PC-3 (cell line): ENCODE measurements at regions not wholly inside any gene's neighbourhood (a gene's known extent, or its start where the extent isn't known, plus 50 kb on each side); places are given as distances from the start of the nearest gene placed in this dataset.

Experiments used
- ATAC-seq: fragments of 200-7000 bp; cut with Tn5 transposase; 2 replicates; pipeline ENCODE4 v1.9.1; 2020; ENCODE audit warnings: mild to moderate bottlenecking, moderate library complexity
- BruUV-seq: library from RNA; stranded (reverse); fragments of 400-500 nt; replicated peaks from 2 replicates; lab custom pipeline; 2021; lab: Mats Ljungman, UMichigan
- CTCF ChIA-PET: fragments of 300-600 bp; sonication (Branson Sonifier 250); formaldehyde crosslinking; loops from one replicate; lab custom pipeline; 2022; ENCODE audit warnings: antibody characterized with exemption; lab: Charles Lee
- POLR2A ChIA-PET: fragments of 300-600 bp; sonication (Branson Sonifier 250); formaldehyde crosslinking; loops from one replicate; lab custom pipeline; 2022; ENCODE audit warnings: antibody characterized with exemption; ENCODE audit not compliant: unreplicated experiment; lab: Charles Lee
- DNase-seq: peaks from one replicate; pipeline ENCODE4 v3.0.0-alpha.2; 2015
- H2AFZ ChIP-seq: fragments of 300-600 bp; sonication (generic); 2 replicates; pipeline ENCODE4 v1.6.0; 2016; ENCODE audit warnings: antibody characterized with exemption, low read length
- H3F3A ChIP-seq: fragments of 300-600 bp; sonication (generic); one replicate; pipeline ENCODE4 v1.6.0; 2017; ENCODE audit warnings: antibody characterized with exemption, low read length, control low read depth, mild to moderate bottlenecking; ENCODE audit not compliant: unreplicated experiment
- H3K27ac ChIP-seq: fragments of 300-600 bp; sonication (generic); 2 replicates; pipeline ENCODE4 v1.5.1; 2016; ENCODE audit warnings: mild to moderate bottlenecking, low read length
- H3K27me3 ChIP-seq: fragments of 300-600 bp; sonication (generic); 2 replicates; pipeline ENCODE4 v1.6.1; 2016; ENCODE audit warnings: low read length, mixed read lengths
- H3K36me3 ChIP-seq: fragments of 300-600 bp; sonication (generic); 2 replicates; pipeline ENCODE4 v1.6.1; 2016; ENCODE audit warnings: low read depth, mixed run types, low read length, mixed read lengths
- H3K4me1 ChIP-seq: fragments of 300-600 bp; sonication (generic); 2 replicates; pipeline ENCODE4 v1.5.1; 2016; ENCODE audit warnings: low read length; ENCODE audit not compliant: insufficient read depth
- H3K4me2 ChIP-seq: fragments of 300-600 bp; sonication (generic); 2 replicates; pipeline ENCODE4 v1.6.0; 2016; ENCODE audit warnings: low read length
- H3K4me3 ChIP-seq: fragments of 300-600 bp; sonication (generic); 2 replicates; pipeline ENCODE4 v1.5.1; 2016; ENCODE audit warnings: mild to moderate bottlenecking, low read length, mixed read lengths
- H3K79me2 ChIP-seq: fragments of 300-600 bp; sonication (generic); 2 replicates; pipeline ENCODE4 v1.6.1; 2017; ENCODE audit warnings: low read length, mixed read lengths
- H3K9ac ChIP-seq: fragments of 300-600 bp; sonication (generic); 2 replicates; pipeline ENCODE4 v1.6.0; 2016; ENCODE audit warnings: mild to moderate bottlenecking, low read length
- H3K9me2 ChIP-seq: fragments of 300-600 bp; sonication (generic); replicated peaks from 2 replicates; pipeline ENCODE4 v1.6.1; 2016; ENCODE audit warnings: mixed run types, low read length, mixed read lengths
- H3K9me3 ChIP-seq: fragments of 300-600 bp; sonication (generic); 2 replicates; pipeline ENCODE4 v1.6.1; 2016; ENCODE audit warnings: low read length, mixed read lengths
- H4K20me1 ChIP-seq: fragments of 300-600 bp; sonication (generic); 2 replicates; pipeline ENCODE4 v1.6.1; 2016; ENCODE audit warnings: low read length, mixed read lengths
- EZH2 ChIP-seq: fragments of 300-600 bp; sonication (generic); IDR thresholded peaks from one replicate; pipeline ENCODE4 v1.6.1; 2017; ENCODE audit warnings: antibody characterized with exemption, mild to moderate bottlenecking, low read length; ENCODE audit not compliant: unreplicated experiment
- EZH2phosphoT487 ChIP-seq: fragments of 300-600 bp; sonication (generic); IDR thresholded peaks from 2 replicates; pipeline ENCODE4 v1.6.1; 2018; ENCODE audit warnings: mild to moderate bottlenecking, antibody characterized with exemption, low read length, borderline replicate concordance
- intact Hi-C: fragments of 100-400 bp; cut with micrococcal nuclease; formaldehyde crosslinking; loops from 2 replicates; pipeline ENCODE4 v1.9.0; 2023
- TF ChIP-seq, protein P1 (sequence below): fragments of 300-600 bp; sonication (generic); conservative IDR thresholded peaks from 2 replicates; pipeline ENCODE4 v1.5.1; 2017; ENCODE audit warnings: antibody characterized with exemption, low read depth, mild to moderate bottlenecking, low read length

DNA sequence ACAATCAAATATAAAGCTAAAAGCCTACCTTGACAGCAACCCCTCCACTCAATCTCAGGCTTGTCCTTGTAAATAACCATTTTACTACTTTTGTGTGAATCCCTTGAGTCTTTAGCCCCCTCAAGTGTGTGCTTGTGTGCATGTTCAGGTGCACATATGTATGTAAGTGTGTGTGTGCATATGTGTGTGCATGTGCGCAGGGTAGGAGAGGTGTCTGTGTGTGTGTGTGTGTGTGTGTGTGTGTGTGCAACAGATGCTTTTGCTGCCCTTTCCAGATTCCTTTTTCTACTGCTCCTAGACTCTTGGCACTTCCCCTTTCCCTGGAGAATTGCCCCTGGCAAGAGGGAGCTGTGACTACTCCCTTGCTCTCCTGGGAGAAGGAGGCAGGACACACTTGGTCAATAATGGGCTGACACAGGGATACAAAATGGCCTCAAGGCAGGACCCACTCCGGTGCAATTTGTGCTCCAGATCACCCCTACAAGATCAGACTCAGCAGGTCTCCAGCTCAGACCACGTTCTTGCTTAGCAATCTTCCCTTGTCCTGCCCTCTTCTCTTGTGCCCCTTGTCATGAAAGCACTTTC is 73.4 kb downstream of the IFNG start:
- no peaks in the 10 kb centered on the region for H3K4me1 ChIP-seq
- ChIA-PET POLR2A (interaction anchor here (0.6 kb wide), 1 partner anchor 20 kb away, joined by 7 read pairs; no protein-coding TSS in a partner anchor), CTCF (no interaction called here)
- H3K36me3 ChIP-seq = no peaks in the 10 kb centered on the region
- no peaks in the 10 kb centered on the region for H3K9me2 ChIP-seq
- no peak overlapping the region for H3K4me2 ChIP-seq
- H3K4me3 ChIP-seq = no peak overlapping the region
- H3K27ac ChIP-seq = no peak overlapping the region
- no peak overlapping the region for H3K9ac ChIP-seq
- DNase-seq = no peak
- H3F3A ChIP-seq = no peaks in the 10 kb centered on the region
- H2AFZ ChIP-seq = no peak overlapping the region
- peaks cover 12% of the 10 kb centered on the region for H3K9me3 ChIP-seq
- no peaks in the 10 kb centered on the region for H3K27me3 ChIP-seq
- no peak for ATAC-seq
- intact Hi-C loops = no loop called here
- TF ChIP-seq, protein P1, sequence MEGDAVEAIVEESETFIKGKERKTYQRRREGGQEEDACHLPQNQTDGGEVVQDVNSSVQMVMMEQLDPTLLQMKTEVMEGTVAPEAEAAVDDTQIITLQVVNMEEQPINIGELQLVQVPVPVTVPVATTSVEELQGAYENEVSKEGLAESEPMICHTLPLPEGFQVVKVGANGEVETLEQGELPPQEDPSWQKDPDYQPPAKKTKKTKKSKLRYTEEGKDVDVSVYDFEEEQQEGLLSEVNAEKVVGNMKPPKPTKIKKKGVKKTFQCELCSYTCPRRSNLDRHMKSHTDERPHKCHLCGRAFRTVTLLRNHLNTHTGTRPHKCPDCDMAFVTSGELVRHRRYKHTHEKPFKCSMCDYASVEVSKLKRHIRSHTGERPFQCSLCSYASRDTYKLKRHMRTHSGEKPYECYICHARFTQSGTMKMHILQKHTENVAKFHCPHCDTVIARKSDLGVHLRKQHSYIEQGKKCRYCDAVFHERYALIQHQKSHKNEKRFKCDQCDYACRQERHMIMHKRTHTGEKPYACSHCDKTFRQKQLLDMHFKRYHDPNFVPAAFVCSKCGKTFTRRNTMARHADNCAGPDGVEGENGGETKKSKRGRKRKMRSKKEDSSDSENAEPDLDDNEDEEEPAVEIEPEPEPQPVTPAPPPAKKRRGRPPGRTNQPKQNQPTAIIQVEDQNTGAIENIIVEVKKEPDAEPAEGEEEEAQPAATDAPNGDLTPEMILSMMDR = no peak
- no peak for TF ChIP-seq EZH2
- TF ChIP-seq EZH2phosphoT487 = no peak
- no peaks in the 10 kb centered on the region for H3K79me2 ChIP-seq
- no TSS peak for BruUV-seq
- no peaks in the 10 kb centered on the region for H4K20me1 ChIP-seq

DNA sequence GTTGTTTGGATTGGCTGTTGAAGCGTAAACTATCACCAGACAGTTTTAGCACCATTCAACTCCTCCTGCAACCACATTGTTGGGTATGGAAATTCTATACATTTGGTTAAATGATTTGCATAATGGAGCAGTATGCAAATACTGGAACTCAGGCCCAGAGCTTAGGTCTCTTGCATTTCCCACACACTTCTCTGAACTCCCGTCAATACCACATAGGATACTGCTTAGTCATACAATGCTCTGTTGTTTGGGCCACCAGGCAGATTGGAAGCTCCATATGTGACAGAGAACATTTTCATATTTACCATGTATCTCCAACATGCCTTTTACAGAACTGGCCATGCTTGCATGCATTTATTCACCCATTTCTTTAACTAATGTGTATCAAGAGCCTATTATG is 78.0 kb downstream of the IFNG start:
- Histone ChIP-seq H3K27ac (no peak overlapping the region), H3K27me3 (peaks cover 25% of the 10 kb centered on the region; the same call in 1 of the 2 replicates), H3K4me3 (no peak overlapping the region), H3K36me3 (no peaks in the 10 kb centered on the region), H3K4me1 (no peaks in the 10 kb centered on the region), H3K9me2 (no peaks in the 10 kb centered on the region), H3K79me2 (no peaks in the 10 kb centered on the region), H4K20me1 (no peaks in the 10 kb centered on the region), H3K9ac (no peak overlapping the region), H3F3A (no peaks in the 10 kb centered on the region), H3K4me2 (no peak overlapping the region), H2AFZ (no peak overlapping the region), H3K9me3 (no peaks in the 10 kb centered on the region)
- TF ChIP-seq EZH2 = no peak
- TF ChIP-seq, protein P1 = no peak
- TF ChIP-seq EZH2phosphoT487 = no peak
- ChIA-PET POLR2A (no interaction called here), CTCF (no interaction called here)
- no peak for DNase-seq
- ATAC-seq = no peak
- intact Hi-C loops = no loop called here
- BruUV-seq = no TSS peak

DNA sequence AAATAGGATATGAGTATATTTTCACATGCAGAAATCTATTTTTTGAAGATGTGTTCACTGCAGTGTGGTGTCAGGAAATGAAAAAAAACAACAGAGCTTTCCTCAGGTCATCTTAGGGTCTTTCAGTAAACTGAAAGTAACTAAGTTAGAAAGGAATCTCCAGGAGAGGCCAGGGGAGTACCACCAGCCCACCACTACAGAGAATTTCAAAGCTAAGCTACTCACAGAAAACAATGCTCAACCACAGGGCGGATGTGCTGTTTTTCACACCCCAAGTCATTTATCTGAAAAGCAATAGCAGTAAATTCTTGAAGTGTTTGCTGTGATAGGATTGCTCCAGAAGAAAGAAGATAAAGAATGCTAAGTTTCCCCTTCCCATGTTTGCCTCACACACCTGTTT is 79.0 kb downstream of the IFNG start:
- CTCF ChIA-PET = no interaction called here
- no TSS peak for BruUV-seq
- H3K27me3 ChIP-seq = peaks cover 33% of the 10 kb centered on the region; the same call in 1 of the 2 replicates
- H3K9me2 ChIP-seq = no peaks in the 10 kb centered on the region
- ATAC-seq (no peak), DNase-seq (no peak)
- H2AFZ ChIP-seq = no peak overlapping the region
- intact Hi-C loops = no loop called here
- no peak overlapping the region for H3K27ac ChIP-seq
- no peak overlapping the region for H3K4me2 ChIP-seq
- H3K4me3 ChIP-seq = no peak overlapping the region
- H3K36me3 ChIP-seq = no peaks in the 10 kb centered on the region
- H3F3A ChIP-seq = no peaks in the 10 kb centered on the region
- H3K9ac ChIP-seq = no peak overlapping the region
- POLR2A ChIA-PET = no interaction called here
- TF ChIP-seq EZH2phosphoT487 (no peak), EZH2 (no peak)
- TF ChIP-seq, protein P1 = no peak
- H3K79me2 ChIP-seq = no peaks in the 10 kb centered on the region
- H4K20me1 ChIP-seq = no peaks in the 10 kb centered on the region
- no peaks in the 10 kb centered on the region for H3K4me1 ChIP-seq
- H3K9me3 ChIP-seq = no peaks in the 10 kb centered on the region
